CD14-positive monocyte (primary cell): ENCODE measurements at regions not wholly inside any gene's neighbourhood (a gene's known extent, or its start where the extent isn't known, plus 50 kb on each side); places are given as distances from the start of the nearest gene placed in this dataset.

Source experiments
- DNase-seq, 3 donors: peaks; one replicate each; pipeline ENCODE4 v3.0.0-alpha.2; 2011 to 2022
- H2AFZ ChIP-seq: 2 replicates; pipeline ENCODE4 v1.6.0; 2012; ENCODE audit warnings: mild to moderate bottlenecking, low read depth, low read length, inconsistent platforms; ENCODE audit not compliant: insufficient read depth, poor library complexity, severe bottlenecking
- H3K27ac ChIP-seq, 2 donors: 1 replicate in 1 of 2; 2 replicates in 1 of 2; pipeline ENCODE4 v1.5.1; 2012 to 2013; ENCODE audit warnings: low read length in 2 of 2, control low read depth in 1 of 2, inconsistent platforms in 1 of 2, low read depth in 1 of 2, mild to moderate bottlenecking in 1 of 2
- H3K27me3 ChIP-seq, 2 donors: one replicate each; pipeline versions ENCODE4 v1.6.0 to v1.6.1; 2011 to 2013; ENCODE audit warnings: low read length in 2 of 2; ENCODE audit not compliant: control insufficient read depth in 2 of 2, insufficient read depth in 2 of 2
- H3K36me3 ChIP-seq, 2 donors: replicated peaks in 1 of 2; 1 replicate in 1 of 2; 2 replicates in 1 of 2; pipeline versions ENCODE4 v1.5.1 to v1.6.1; 2012 to 2013; ENCODE audit warnings: low read length in 2 of 2, control low read depth in 1 of 2, inconsistent platforms in 1 of 2, mild to moderate bottlenecking in 1 of 2; ENCODE audit not compliant: insufficient read depth in 2 of 2, control insufficient read depth in 1 of 2
- H3K4me1 ChIP-seq, 2 donors: 1 replicate in 1 of 2; 2 replicates in 1 of 2; pipeline versions ENCODE4 v1.5.1 to v1.6.1; 2012 to 2013; ENCODE audit warnings: low read length in 2 of 2, control low read depth in 1 of 2, inconsistent platforms in 1 of 2, mild to moderate bottlenecking in 1 of 2, moderate library complexity in 1 of 2; ENCODE audit not compliant: insufficient read depth in 2 of 2, control insufficient read depth in 1 of 2
- H3K4me2 ChIP-seq: replicated peaks from 2 replicates; pipeline ENCODE3; 2012; ENCODE audit warnings: low read length, moderate library complexity, mild to moderate bottlenecking; ENCODE audit not compliant: poor library complexity, severe bottlenecking; ENCODE audit errors: extremely low read depth
- H3K4me3 ChIP-seq, 3 experiments: fragments of 200-600 bp in 1 of 3; sonication (generic) in 1 of 3; replicated peaks in 1 of 3; 1 replicate in 2 of 3; 2 replicates in 1 of 3; pipeline ENCODE4 v1.5.1; 2011 to 2013; ENCODE audit warnings: low read length in 3 of 3, mild to moderate bottlenecking in 3 of 3, control low read depth in 2 of 3, low read depth in 2 of 3, inconsistent platforms in 1 of 3, moderate library complexity in 1 of 3
- H3K79me2 ChIP-seq: 2 replicates; pipeline ENCODE4 v1.6.0; 2012; ENCODE audit warnings: mild to moderate bottlenecking, control low read depth, inconsistent platforms, low read length, moderate library complexity; ENCODE audit not compliant: insufficient read depth
- H3K9ac ChIP-seq: 2 replicates; pipeline ENCODE4 v1.6.0; 2017; ENCODE audit warnings: low read length, mild to moderate bottlenecking; ENCODE audit not compliant: insufficient read depth, poor library complexity, severe bottlenecking
- H3K9me3 ChIP-seq, 2 donors: replicated peaks in 1 of 2; 1 replicate in 1 of 2; 2 replicates in 1 of 2; pipeline versions ENCODE4 v1.5.1 to v1.6.1; 2012 to 2013; ENCODE audit warnings: low read length in 2 of 2, control low read depth in 1 of 2; ENCODE audit not compliant: control insufficient read depth in 1 of 2, insufficient read depth in 1 of 2
- H4K20me1 ChIP-seq: 2 replicates; pipeline ENCODE4 v1.6.0; 2012; ENCODE audit warnings: mild to moderate bottlenecking, low read length, control low read depth, moderate library complexity; ENCODE audit not compliant: insufficient read depth
- H3K27ac Mint-ChIP-seq, 7 donors: one replicate each; pipeline ENCODE4 v1.8.0; 2020; ENCODE audit warnings: mild to moderate bottlenecking in 7 of 7, mixed read lengths in 7 of 7, moderate library complexity in 6 of 7, inconsistent platforms in 2 of 7
- H3K27me3 Mint-ChIP-seq, 3 donors: one replicate each; pipeline ENCODE4 v1.8.0; 2021 to 2022; ENCODE audit warnings: low read depth in 3 of 3, mild to moderate bottlenecking in 3 of 3, mixed read lengths in 3 of 3, moderate library complexity in 3 of 3, inconsistent platforms in 1 of 3
- H3K36me3 Mint-ChIP-seq, 2 donors: one replicate each; pipeline ENCODE4 v1.8.0; 2020; ENCODE audit warnings: mixed read lengths in 2 of 2, inconsistent platforms in 1 of 2, mild to moderate bottlenecking in 1 of 2
- H3K4me1 Mint-ChIP-seq: one replicate; pipeline ENCODE4 v1.8.0; 2020; ENCODE audit warnings: mild to moderate bottlenecking, mixed read lengths
- H3K4me3 Mint-ChIP-seq, 2 donors: one replicate each; pipeline ENCODE4 v1.8.0; 2020; ENCODE audit warnings: mild to moderate bottlenecking in 2 of 2, mixed read lengths in 2 of 2, moderate library complexity in 1 of 2
- H3K9me3 Mint-ChIP-seq, 7 donors: one replicate each; pipeline ENCODE4 v1.8.0; 2020 to 2022; ENCODE audit warnings: mixed read lengths in 7 of 7, mild to moderate bottlenecking in 6 of 7, moderate library complexity in 6 of 7, inconsistent platforms in 2 of 7
- WGBS: methylation state at CpG from one replicate; pipeline ENCODE4 v1.1.5; 2013; ENCODE audit warnings: missing lambda C conversion rate; ENCODE audit not compliant: insufficient coverage; 5-methylcytosine and 5-hydroxymethylcytosine counted together
- intact Hi-C, 2 donors: fragments of 100-400 bp; cut with micrococcal nuclease; formaldehyde crosslinking; loops; one replicate each; pipeline versions ENCODE4 v1.15.0 to v1.15.1; 2023
- TF ChIP-seq, protein P1 (sequence below): fragments of 200-600 bp; IDR thresholded peaks from one replicate; pipeline ENCODE4 v1.8.0; 2022; ENCODE audit warnings: antibody characterized with exemption, mild to moderate bottlenecking

DNA sequence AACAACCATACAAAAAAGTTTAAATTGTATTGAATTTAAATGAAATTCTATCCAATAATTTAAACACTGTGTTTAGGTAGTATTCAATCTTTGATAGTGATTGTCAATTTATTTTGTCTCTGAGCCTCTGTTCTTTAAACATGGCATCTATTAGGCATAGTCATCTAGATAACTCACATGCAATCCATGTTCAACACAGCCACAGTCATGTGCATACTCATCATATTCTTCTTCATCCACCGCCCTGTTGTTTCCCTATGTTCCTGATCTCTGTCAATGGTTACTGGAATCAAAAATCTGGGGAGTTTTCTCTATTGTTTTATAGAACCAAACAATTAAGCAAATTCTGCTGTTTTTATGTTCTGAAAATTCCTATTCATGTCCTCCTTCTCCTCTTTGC lies 521.1 kb upstream of the DAB2 start:
- peaks cover 0 to 2% (median 0%) of the 10 kb centered on the region in 3 donors for H3K27me3 Mint-ChIP-seq
- no CpG with 5 or more reads among the region's 1 CpG for WGBS
- peak overlapping the region in 1 of 2 donors; percentile 59 for H3K4me3 Mint-ChIP-seq
- H3K27ac ChIP-seq = peak overlapping the region; percentile 59 to 88
- peaks cover 38 to 40% of the 10 kb centered on the region in 2 donors for H3K4me1 ChIP-seq
- peak overlapping the region; percentile 22 for H2AFZ ChIP-seq
- H3K27me3 ChIP-seq = no peaks in the 10 kb centered on the region
- no peaks in the 10 kb centered on the region for H3K36me3 ChIP-seq
- no peaks in the 10 kb centered on the region for H3K79me2 ChIP-seq
- no peaks in the 10 kb centered on the region for H3K36me3 Mint-ChIP-seq
- intact Hi-C loops = loop anchor here in 1 of 2 donors (5.0 kb wide), 2 partner anchors 741 to 786 kb away; no protein-coding TSS in a partner anchor
- no peaks in the 10 kb centered on the region for H3K9me3 ChIP-seq
- peak in 1 of 3 donors; percentile 23 for DNase-seq
- H3K4me1 Mint-ChIP-seq = peaks cover 34% of the 10 kb centered on the region
- peak overlapping the region; percentile 56 for H3K4me2 ChIP-seq
- peak overlapping the region in 1 of 3 experiments; percentile 53 for H3K4me3 ChIP-seq
- TF ChIP-seq, protein P1, sequence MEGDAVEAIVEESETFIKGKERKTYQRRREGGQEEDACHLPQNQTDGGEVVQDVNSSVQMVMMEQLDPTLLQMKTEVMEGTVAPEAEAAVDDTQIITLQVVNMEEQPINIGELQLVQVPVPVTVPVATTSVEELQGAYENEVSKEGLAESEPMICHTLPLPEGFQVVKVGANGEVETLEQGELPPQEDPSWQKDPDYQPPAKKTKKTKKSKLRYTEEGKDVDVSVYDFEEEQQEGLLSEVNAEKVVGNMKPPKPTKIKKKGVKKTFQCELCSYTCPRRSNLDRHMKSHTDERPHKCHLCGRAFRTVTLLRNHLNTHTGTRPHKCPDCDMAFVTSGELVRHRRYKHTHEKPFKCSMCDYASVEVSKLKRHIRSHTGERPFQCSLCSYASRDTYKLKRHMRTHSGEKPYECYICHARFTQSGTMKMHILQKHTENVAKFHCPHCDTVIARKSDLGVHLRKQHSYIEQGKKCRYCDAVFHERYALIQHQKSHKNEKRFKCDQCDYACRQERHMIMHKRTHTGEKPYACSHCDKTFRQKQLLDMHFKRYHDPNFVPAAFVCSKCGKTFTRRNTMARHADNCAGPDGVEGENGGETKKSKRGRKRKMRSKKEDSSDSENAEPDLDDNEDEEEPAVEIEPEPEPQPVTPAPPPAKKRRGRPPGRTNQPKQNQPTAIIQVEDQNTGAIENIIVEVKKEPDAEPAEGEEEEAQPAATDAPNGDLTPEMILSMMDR = no peak
- H3K9ac ChIP-seq = peak overlapping the region; percentile 33
- H4K20me1 ChIP-seq = no peaks in the 10 kb centered on the region
- H3K27ac Mint-ChIP-seq = peak overlapping the region; percentile 86 to 96 (median 95)
- H3K9me3 Mint-ChIP-seq = peaks cover 0 to 3% (median under 1%) of the 10 kb centered on the region in 7 donors

DNA sequence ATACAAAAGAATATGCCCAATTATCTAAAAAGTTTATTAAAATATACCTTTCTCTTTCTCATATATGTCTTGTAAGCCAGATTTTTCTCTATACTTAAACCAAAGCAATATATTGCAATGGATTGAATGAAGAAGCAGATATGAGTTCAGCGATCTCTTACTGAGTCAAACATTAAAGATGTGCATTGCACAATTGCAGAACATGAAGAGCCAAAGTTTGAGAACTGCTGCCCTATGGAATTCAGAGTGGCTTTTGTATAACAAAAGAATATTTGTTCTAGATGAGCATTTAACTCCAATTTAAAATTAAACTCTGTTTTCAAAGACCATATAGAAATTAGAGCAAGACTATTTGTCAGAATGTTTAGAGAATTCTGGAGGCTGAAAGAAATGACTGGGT lies 519.0 kb upstream of the DAB2 start:
- Mint-ChIP-seq H3K27me3 (peaks cover 0 to 2% (median 0%) of the 10 kb centered on the region in 3 donors), H3K27ac (no peak overlapping the region), H3K36me3 (no peaks in the 10 kb centered on the region), H3K9me3 (peaks cover 2 to 4% (median 3%) of the 10 kb centered on the region in 7 donors), H3K4me1 (peaks cover 31% of the 10 kb centered on the region), H3K4me3 (no peak overlapping the region)
- Histone ChIP-seq H4K20me1 (no peaks in the 10 kb centered on the region), H3K27me3 (no peaks in the 10 kb centered on the region), H3K4me3 (no peak overlapping the region), H3K36me3 (no peaks in the 10 kb centered on the region), H3K9ac (no peak overlapping the region), H3K9me3 (no peaks in the 10 kb centered on the region), H3K4me2 (no peak overlapping the region), H3K27ac (no peak overlapping the region), H2AFZ (no peak overlapping the region), H3K79me2 (no peaks in the 10 kb centered on the region), H3K4me1 (peaks cover 35 to 36% of the 10 kb centered on the region in 2 donors)
- WGBS = no CpG with 5 or more reads among the region's 1 CpG
- TF ChIP-seq, protein P1 = no peak
- no peak for DNase-seq
- intact Hi-C loops = no loop called here
